ENCODE measurements at regions not wholly inside any gene's neighbourhood (a gene's known extent, or its start where the extent isn't known, plus 50 kb on each side); places are given as distances from the start of the nearest gene placed in this dataset.

DNA sequence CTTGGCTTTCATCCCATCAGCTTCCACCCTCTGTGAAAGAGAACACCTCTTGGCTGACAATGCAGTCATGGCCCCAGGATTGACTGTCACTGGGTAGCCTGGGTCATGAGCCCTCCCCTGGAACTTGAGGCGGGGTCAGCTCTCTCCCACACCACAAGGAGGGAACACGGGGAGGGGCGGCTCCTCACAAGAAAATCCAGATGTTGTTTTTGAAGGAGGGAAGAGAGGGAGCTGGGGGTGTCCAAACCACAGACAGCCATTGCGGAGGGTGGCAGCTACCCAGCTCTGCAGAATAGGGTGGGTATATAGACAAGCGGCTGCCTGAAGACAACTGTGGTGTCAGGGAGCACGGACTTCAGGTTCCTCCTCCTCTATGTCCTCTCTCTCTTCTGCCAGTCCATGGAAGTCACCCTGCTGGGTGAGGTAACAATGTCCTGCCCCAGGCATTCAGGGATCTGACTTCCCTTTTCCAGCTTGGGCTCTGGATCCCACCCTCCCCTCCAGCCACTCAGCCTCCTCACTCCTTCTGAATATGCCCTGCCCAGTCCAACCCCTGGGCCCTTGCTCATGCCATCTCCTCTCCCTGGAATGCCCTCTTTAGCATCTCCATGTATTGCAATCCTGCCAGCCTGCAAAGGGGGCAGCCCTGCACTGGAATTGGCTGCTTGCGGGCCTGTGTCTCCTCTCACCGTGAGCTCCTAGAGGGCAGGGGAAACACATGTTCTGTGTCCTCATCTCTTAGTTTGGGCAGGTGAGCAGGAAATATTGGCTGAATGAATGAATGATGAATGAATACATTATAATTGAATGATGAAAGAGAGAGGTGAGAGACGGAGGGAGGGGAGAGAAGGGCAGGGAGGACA is 60.9 kb upstream of the RUNX3 start:
- ChIA-PET POLR2A (interaction anchor here (1.2 to 8.2 kb wide), 6 partner anchors 22 to 46 kb away, joined by 3 to 50 read pairs (median 6); no protein-coding TSS in a partner anchor), CTCF (interaction anchor here (0.5 to 5.4 kb wide), 6 partner anchors 10 to 557 kb away, joined by 3 to 31 read pairs (median 4); no protein-coding TSS in a partner anchor)
- Mint-ChIP-seq H3K27ac (peak overlapping the region; percentile 97), H3K27me3 (peaks cover 10% of the 10 kb centered on the region), H3K9me3 (no peaks in the 10 kb centered on the region), H3K36me3 (ENCODE audit: low read depth) (no peaks in the 10 kb centered on the region), H3K4me3 (no peak overlapping the region), H3K4me1 (peaks cover 88% of the 10 kb centered on the region)
- DNase-seq = no peak

DNA sequence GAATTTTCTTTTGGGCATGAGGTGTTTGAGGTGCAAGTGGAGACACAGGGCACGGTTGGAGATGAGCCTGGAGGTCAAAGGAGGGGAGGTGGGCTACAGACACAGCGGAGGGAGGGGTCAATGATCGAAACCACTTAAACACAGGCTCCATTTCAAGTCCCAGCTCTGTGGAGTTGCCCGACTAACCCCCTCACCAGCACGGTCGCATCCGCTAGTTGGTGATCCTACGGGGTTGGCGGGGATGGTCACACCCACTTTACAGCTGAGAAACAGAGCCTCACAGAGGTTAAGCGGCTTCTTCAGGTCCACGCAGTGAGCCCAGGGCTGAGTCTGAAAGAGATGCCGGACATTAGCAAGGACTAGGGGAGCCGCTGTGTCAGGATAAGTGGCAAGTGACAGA is 60.1 kb upstream of the RUNX3 start:
- H3K9me3 Mint-ChIP-seq = no peaks in the 10 kb centered on the region
- peaks cover 90% of the 10 kb centered on the region for H3K4me1 Mint-ChIP-seq
- POLR2A ChIA-PET = interaction anchor here (1.2 to 8.2 kb wide), 5 partner anchors 24 to 47 kb away, joined by 3 to 50 read pairs (median 7); no protein-coding TSS in a partner anchor
- DNase-seq = no peak
- no peak overlapping the region for H3K4me3 Mint-ChIP-seq
- no peaks in the 10 kb centered on the region for H3K36me3 Mint-ChIP-seq (ENCODE audit: low read depth)
- peaks cover 10% of the 10 kb centered on the region for H3K27me3 Mint-ChIP-seq
- CTCF ChIA-PET = interaction anchor here (0.9 to 5.4 kb wide), 2 partner anchors 15 to 46 kb away, joined by 3 to 31 read pairs; no protein-coding TSS in a partner anchor
- H3K27ac Mint-ChIP-seq = peak overlapping the region; percentile 7

DNA sequence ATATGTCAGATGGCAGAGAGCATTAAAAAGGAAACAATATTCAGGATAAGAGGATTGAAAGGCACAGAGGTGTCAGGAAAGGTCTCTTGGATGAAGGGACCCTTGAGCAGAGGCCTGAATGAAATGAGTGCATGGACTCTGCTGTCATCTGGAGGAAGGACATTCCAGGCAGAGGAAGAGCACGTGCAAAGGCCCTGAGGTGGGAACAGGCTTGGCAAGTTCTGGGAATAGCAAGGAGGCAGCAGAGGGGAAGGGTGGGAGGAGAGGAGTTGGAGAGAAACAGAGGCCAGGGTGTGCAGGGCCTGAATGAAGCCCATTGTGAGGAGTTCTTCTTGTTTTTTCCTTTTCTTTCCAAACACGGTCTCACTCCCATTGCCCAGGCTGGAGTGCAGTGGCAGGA is 59.0 kb upstream of the RUNX3 start:
- Mint-ChIP-seq H3K9me3 (no peaks in the 10 kb centered on the region), H3K27ac (no peak overlapping the region), H3K4me1 (peaks cover 92% of the 10 kb centered on the region), H3K4me3 (no peak overlapping the region), H3K27me3 (peaks cover 10% of the 10 kb centered on the region), H3K36me3 (ENCODE audit: low read depth) (no peaks in the 10 kb centered on the region)
- DNase-seq = no peak
- POLR2A ChIA-PET = no interaction called here
- CTCF ChIA-PET = interaction anchor here (0.8 to 5.4 kb wide), 3 partner anchors 26 to 48 kb away, joined by 3 to 31 read pairs (median 6); no protein-coding TSS in a partner anchor

DNA sequence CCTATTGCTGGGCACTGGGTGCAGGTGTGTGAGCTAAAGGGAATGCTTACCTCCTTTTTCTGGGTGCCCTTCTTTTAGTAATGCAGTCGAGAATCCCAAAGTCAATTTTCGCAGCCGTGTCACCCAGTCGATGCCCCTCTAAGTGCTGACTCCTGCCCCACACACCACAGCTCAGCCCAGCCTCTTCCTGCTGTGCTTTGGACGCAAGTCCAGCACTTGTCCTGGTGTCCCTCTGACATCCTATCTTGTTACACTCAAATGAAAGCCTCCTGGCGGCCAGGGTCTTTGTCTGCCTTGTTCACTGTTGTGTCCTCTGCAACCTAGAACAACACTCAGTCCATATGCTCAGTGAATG is 58.5 kb upstream of the RUNX3 start:
- Mint-ChIP-seq H3K4me3 (no peak overlapping the region), H3K36me3 (ENCODE audit: low read depth) (no peaks in the 10 kb centered on the region), H3K27ac (no peak overlapping the region), H3K27me3 (peaks cover 12% of the 10 kb centered on the region), H3K4me1 (peaks cover 92% of the 10 kb centered on the region), H3K9me3 (no peaks in the 10 kb centered on the region)
- CTCF ChIA-PET = interaction anchor here (0.8 to 2.5 kb wide), 5 partner anchors 24 to 54 kb away, joined by 3 to 7 read pairs (median 4); no protein-coding TSS in a partner anchor
- DNase-seq = no peak
- POLR2A ChIA-PET = interaction anchor here (1.0 to 1.5 kb wide), 6 partner anchors 15 to 56 kb away, joined by 3 to 6 read pairs (median 3); no protein-coding TSS in a partner anchor

DNA sequence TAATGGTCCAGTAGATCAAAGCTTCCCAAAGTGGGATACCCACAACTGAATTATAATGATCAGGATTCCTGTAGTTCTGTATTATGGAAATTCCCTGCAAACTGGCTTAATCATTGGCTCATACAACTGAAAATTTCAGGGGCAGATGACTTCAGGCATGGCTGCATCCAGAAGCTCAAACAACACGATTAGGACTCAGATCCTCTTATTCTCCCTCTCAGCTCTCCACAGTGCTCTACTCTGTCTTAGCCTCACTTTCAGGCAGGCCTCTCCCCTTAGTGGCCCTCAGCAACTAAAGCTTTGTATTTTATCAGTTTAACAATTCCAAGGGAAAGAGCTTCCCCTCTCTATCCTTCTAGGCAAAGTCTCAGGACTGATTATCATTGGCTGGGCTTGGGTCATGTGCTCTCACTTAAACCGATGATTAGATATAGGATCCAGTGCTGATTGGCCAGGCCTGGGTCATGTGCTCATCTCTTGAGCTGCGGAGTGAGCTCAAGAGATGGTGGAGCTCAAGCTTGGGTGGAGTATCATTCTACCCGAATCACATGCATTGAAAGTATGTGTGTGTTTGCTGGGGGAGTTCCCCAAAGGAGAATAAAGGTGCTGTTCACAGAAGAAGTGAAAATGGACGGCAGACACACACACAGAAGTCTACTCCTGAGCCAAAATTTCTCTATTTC is 57.9 kb upstream of the RUNX3 start:
- Mint-ChIP-seq H3K9me3 (no peaks in the 10 kb centered on the region), H3K4me3 (no peak overlapping the region), H3K4me1 (peaks cover 92% of the 10 kb centered on the region), H3K36me3 (ENCODE audit: low read depth) (no peaks in the 10 kb centered on the region), H3K27me3 (peaks cover 16% of the 10 kb centered on the region), H3K27ac (no peak overlapping the region)
- no peak for DNase-seq
- CTCF ChIA-PET = interaction anchor here (0.8 to 2.5 kb wide), 5 partner anchors 23 to 54 kb away, joined by 3 to 7 read pairs (median 4); no protein-coding TSS in a partner anchor
- POLR2A ChIA-PET = interaction anchor here (1.0 to 1.8 kb wide), 8 partner anchors 15 to 259 kb away, joined by 3 to 6 read pairs (median 4); partner anchors contain the start of gene RSRP1

DNA sequence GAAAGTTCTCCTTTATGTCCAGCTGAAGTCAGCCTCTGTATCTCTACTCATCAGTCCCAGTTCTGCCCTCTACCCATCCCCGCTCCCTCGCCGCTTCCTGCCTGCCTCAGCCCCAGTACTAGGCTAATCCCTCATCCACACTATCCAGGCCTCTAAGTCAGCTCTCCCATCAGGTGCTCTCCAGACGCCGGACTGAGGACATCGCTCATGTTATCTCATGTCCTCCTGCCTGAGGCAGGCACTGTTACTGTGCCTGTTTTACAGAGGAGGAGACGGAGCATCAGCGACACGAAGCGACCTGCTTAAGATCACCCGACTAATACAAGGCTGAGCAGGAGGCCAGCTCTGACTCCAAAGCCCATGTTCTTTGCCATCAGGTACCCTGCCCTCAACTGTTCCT is 57.3 kb upstream of the RUNX3 start:
- DNase-seq = no peak

DNA sequence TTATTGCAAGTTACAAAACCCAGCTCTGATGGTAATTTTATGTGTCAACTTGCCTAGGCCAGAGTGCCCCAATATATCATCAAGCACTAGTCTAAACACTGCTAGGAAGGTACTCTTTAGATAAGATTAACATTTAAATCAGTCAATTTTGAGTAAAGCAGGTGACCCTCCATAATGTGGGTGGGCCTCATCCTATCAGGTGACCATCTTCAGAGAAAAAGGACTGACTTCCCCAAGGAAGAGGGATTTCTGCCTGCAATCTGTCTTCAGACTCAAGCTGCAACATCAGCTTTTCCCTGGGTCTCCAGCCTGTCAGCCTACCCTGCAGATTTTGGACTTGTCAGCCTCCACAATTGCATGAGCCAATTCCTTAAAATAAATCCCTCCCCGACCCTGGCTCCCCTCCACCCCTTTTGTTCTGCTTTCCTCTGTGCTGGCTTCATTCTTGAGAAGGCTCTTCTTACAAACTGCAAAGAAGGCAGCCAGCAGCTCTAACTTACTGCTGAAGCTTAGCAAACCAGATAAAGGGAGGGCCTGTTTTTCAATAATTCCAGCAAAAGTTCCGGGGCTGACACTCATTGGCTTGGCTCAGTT is 56.4 kb upstream of the RUNX3 start:
- ChIA-PET POLR2A (interaction anchor here (0.9 to 3.2 kb wide), 8 partner anchors 11 to 261 kb away, joined by 3 to 16 read pairs (median 4); partner anchors contain the start of gene RSRP1), CTCF (interaction anchor here (2.5 kb wide), 1 partner anchor 22 kb away, joined by 7 read pairs; no protein-coding TSS in a partner anchor)
- Mint-ChIP-seq H3K27me3 (peaks cover 16% of the 10 kb centered on the region), H3K9me3 (no peaks in the 10 kb centered on the region), H3K36me3 (ENCODE audit: low read depth) (no peaks in the 10 kb centered on the region), H3K4me1 (peaks cover 92% of the 10 kb centered on the region), H3K27ac (no peak overlapping the region), H3K4me3 (no peak overlapping the region)
- DNase-seq = no peak

More for the DNA sequence above, 57.3 kb upstream of the RUNX3 start:
- POLR2A ChIA-PET = interaction anchor here (0.9 to 3.2 kb wide), 10 partner anchors 10 to 260 kb away, joined by 3 to 16 read pairs (median 4); partner anchors contain the start of gene RSRP1
- H3K27me3 Mint-ChIP-seq = peaks cover 16% of the 10 kb centered on the region
- no peak overlapping the region for H3K4me3 Mint-ChIP-seq
- H3K9me3 Mint-ChIP-seq = no peaks in the 10 kb centered on the region
- CTCF ChIA-PET = interaction anchor here (1.0 to 2.5 kb wide), 4 partner anchors 23 to 53 kb away, joined by 3 to 7 read pairs (median 5); no protein-coding TSS in a partner anchor
- no peaks in the 10 kb centered on the region for H3K36me3 Mint-ChIP-seq (ENCODE audit: low read depth)
- no peak overlapping the region for H3K27ac Mint-ChIP-seq
- peaks cover 92% of the 10 kb centered on the region for H3K4me1 Mint-ChIP-seq

DNA sequence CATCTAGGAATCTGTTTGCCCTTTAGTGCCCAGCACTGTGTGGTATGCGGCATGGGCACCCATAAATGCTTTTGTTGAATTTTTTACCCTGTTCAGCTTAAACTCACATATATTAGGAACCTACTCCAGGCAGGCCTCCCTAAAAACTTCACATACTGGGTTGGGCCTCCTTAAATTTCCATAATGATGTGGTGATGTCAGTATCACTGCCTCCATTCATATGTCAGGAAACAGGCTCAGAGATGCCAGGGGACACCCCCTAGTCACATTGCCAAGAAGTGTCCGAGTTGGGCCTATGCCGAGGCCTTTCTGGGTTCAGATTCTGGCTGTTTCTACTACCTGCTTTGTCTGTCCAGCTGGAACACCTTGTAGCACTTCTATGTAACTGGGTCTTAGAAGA is 55.7 kb upstream of the RUNX3 start:
- H3K9me3 Mint-ChIP-seq = no peaks in the 10 kb centered on the region
- H3K27ac Mint-ChIP-seq = no peak overlapping the region
- H3K4me3 Mint-ChIP-seq = no peak overlapping the region
- H3K4me1 Mint-ChIP-seq = peaks cover 92% of the 10 kb centered on the region
- H3K36me3 Mint-ChIP-seq (ENCODE audit: low read depth) = no peaks in the 10 kb centered on the region
- peaks cover 16% of the 10 kb centered on the region for H3K27me3 Mint-ChIP-seq
- ChIA-PET CTCF (interaction anchor here (1.0 to 1.1 kb wide), 2 partner anchors 19 to 22 kb away, joined by 3 read pairs; no protein-coding TSS in a partner anchor), POLR2A (interaction anchor here (0.7 to 3.2 kb wide), 11 partner anchors 10 to 53 kb away, joined by 3 to 16 read pairs (median 5); no protein-coding TSS in a partner anchor)
- DNase-seq = no peak

DNA sequence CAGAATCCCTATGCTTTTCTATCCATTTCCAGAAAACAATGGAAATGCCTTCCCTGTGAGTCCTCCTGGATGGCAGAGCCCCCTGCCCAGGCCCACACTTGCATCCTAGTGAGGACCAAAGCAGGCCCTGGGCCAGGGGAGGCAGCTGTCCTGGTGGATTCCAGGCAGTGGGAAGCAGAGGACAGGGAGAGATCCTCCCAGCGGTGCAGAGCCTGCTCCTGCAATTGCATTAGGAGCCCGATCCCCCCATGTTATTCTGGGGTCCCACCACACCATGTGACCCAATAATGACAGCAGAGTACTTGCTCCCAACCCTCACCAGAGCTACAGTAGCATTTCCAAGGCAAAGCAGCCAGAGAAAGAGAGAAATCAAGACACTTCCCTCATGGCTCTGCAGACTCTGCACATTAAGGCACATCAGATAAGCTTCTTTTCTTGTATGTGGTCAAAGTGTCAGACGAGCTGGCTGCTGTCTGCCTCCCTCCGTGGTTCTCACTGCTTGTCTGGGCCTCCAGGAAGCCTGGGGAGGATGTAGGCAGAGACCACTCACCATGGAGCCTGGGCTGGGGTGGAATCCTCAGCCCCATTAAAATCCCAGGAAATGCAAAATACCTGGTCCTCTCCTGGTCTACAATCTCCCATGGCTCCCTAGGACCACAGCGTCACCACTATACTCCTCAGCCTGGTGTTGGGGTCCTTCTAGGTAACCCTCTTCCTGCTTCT is 54.9 kb upstream of the RUNX3 start:
- Mint-ChIP-seq H3K27me3 (peaks cover 16% of the 10 kb centered on the region), H3K4me1 (peaks cover 92% of the 10 kb centered on the region), H3K9me3 (no peaks in the 10 kb centered on the region), H3K27ac (no peak overlapping the region), H3K4me3 (no peak overlapping the region), H3K36me3 (ENCODE audit: low read depth) (no peaks in the 10 kb centered on the region)
- CTCF ChIA-PET = interaction anchor here (0.9 to 1.1 kb wide), 4 partner anchors 18 to 52 kb away, joined by 3 to 4 read pairs (median 4); no protein-coding TSS in a partner anchor
- POLR2A ChIA-PET = interaction anchor here (0.6 to 3.2 kb wide), 15 partner anchors 8 to 53 kb away, joined by 3 to 16 read pairs (median 4); no protein-coding TSS in a partner anchor
- peak; percentile 68 for DNase-seq

DNA sequence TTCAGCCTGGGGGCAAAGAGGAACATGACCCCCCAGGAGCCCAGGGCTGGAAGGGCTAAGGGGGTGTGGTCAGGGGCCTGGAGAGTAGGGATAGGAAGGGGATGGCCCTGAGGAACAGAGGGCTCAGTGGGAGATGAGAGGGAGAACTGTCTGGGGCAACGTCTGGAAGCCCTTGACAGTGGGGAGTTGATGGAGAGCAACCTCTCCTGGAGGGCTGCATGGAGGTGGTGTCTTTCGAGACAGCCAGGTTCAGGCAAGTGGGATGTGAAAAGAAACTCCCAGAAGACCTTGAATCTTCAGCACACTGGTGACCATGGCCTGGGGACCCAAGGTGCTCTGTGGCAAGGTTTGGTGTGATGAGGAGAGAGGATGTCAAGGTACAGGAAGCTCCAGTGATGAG is 54.2 kb upstream of the RUNX3 start:
- CTCF ChIA-PET = interaction anchor here (1.1 kb wide), 1 partner anchor 21 kb away, joined by 3 read pairs; no protein-coding TSS in a partner anchor
- H3K9me3 Mint-ChIP-seq = no peaks in the 10 kb centered on the region
- no peak overlapping the region for H3K4me3 Mint-ChIP-seq
- H3K27ac Mint-ChIP-seq = no peak overlapping the region
- H3K27me3 Mint-ChIP-seq = peaks cover 16% of the 10 kb centered on the region
- POLR2A ChIA-PET = interaction anchor here (1.0 to 3.2 kb wide), 11 partner anchors 9 to 53 kb away, joined by 3 to 16 read pairs (median 5); no protein-coding TSS in a partner anchor
- no peak for DNase-seq
- no peaks in the 10 kb centered on the region for H3K36me3 Mint-ChIP-seq (ENCODE audit: low read depth)
- peaks cover 91% of the 10 kb centered on the region for H3K4me1 Mint-ChIP-seq

DNA sequence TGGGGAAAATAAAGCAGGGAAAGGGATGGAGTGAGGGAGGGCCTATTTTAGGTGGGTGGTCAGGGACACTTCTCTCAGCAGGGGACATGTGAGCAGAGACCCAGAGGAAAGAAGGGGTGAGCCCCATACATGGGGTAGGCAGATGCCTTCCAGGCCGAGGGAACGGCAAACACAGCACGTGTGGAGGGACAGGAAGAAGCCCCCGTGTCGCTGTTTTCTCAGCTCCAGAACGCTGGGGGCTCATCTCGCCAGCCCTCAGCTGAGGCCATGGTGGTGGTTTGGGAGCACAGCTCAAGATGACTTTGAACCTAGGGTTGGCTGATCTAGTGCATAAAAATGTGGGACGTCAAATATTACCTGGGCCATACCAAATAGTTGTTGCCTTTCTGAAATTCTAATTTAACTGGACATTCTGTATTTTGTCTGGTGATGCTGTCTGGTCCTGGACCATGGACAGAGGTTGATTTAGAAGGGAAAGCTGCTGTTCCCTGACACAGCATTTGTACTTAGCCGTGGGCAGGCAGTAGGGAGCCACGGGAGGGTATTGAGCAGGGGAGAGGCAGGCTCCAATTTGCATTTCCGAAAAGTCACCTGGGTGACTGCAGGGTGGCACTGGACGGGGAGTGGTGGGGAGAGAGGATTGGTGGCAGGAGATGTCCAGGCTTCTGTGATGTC is 53.1 kb upstream of the RUNX3 start:
- no peak for DNase-seq
- Mint-ChIP-seq H3K4me3 (no peak overlapping the region), H3K9me3 (peaks cover 2% of the 10 kb centered on the region), H3K4me1 (peaks cover 93% of the 10 kb centered on the region), H3K27ac (no peak overlapping the region), H3K36me3 (ENCODE audit: low read depth) (peaks cover 3% of the 10 kb centered on the region), H3K27me3 (peaks cover 19% of the 10 kb centered on the region)
- ChIA-PET POLR2A (interaction anchor here (0.7 to 1.3 kb wide), 5 partner anchors 11 to 54 kb away, joined by 3 read pairs; no protein-coding TSS in a partner anchor), CTCF (interaction anchor here (1.4 to 3.7 kb wide), 3 partner anchors 8 to 54 kb away, joined by 3 to 14 read pairs (median 7); no protein-coding TSS in a partner anchor)
